Fibroblast of the aortic adventitia (primary cell): ENCODE measurements at regions not wholly inside any gene's neighbourhood (a gene's known extent, or its start where the extent isn't known, plus 50 kb on each side); places are given as distances from the start of the nearest gene placed in this dataset.
A peak's percentile ranks its signal among the peaks of the same experiment; 100 is the strongest.

ENCODE experiments used
- DNase-seq: peaks from one replicate; pipeline ENCODE4 v3.0.0-alpha.2; 2010; ENCODE audit warnings: low read depth
- H3K4me3 ChIP-seq: 2 replicates; pipeline ENCODE4 v1.5.1; 2011; ENCODE audit warnings: low read depth, mild to moderate bottlenecking, control low read depth, low read length, moderate library complexity
- CTCF ChIP-seq: IDR thresholded peaks from 2 replicates; pipeline ENCODE4 v1.5.1; 2011; ENCODE audit warnings: mild to moderate bottlenecking, low read length, control low read depth, inconsistent platforms; ENCODE audit not compliant: insufficient read depth

- H3K4me3 ChIP-seq: no peak overlapping the region
- DNase-seq: no peak
- no peak for TF ChIP-seq CTCF
Observed at GRCh38 chr3:143185401-143185800, 65.8 kb downstream of the CHST2 start.

- H3K4me3 ChIP-seq: no peak overlapping the region
- no peak for DNase-seq
- no peak for TF ChIP-seq CTCF
Observed at GRCh38 chr3:143187111-143187510, 67.5 kb downstream of the CHST2 start.

GRCh38 chr3:143188881-143189280, 69.3 kb downstream of the CHST2 start:
- TF ChIP-seq CTCF: no peak
- DNase-seq: no peak
- H3K4me3 ChIP-seq: no peak overlapping the region

GRCh38 chr3:143190101-143190500, 70.5 kb downstream of the CHST2 start:
- no peak overlapping the region for H3K4me3 ChIP-seq
- no peak for TF ChIP-seq CTCF
- no peak for DNase-seq

GRCh38 chr3:143192193-143192592, 72.6 kb downstream of the CHST2 start:
- no peak for TF ChIP-seq CTCF
- H3K4me3 ChIP-seq: no peak overlapping the region
- no peak for DNase-seq

- peak; percentile 16 for DNase-seq
Observed at GRCh38 chr3:143200001-143200924, 80.7 kb downstream of the CHST2 start.

More at GRCh38 chr3:143200001-143200924, 80.7 kb downstream of the CHST2 start:
- no peak overlapping the region for H3K4me3 ChIP-seq
- no peak for TF ChIP-seq CTCF
